Thoracic aorta (tissue), 2 donors: ENCODE measurements at regions not wholly inside any gene's neighbourhood (a gene's known extent, or its start where the extent isn't known, plus 50 kb on each side); places are given as distances from the start of the nearest gene placed in this dataset.

Experiments
- ATAC-seq: fragments of 150-250 bp; one replicate; pipeline ENCODE4 v1.8.0; 2017; ENCODE audit warnings: low read depth; ENCODE audit not compliant: insufficient number of reproducible peaks, low FRiP score
- DNase-seq: peaks from one replicate; pipeline ENCODE4 v3.0.0-alpha.2; 2020; ENCODE audit warnings: low spot score
- H3K27ac ChIP-seq, 2 donors: fragments of 200-600 bp; sonication (generic); 1 replicate in 1 of 2; 2 replicates in 1 of 2; pipeline ENCODE4 v1.5.1; 2016; ENCODE audit warnings: mild to moderate bottlenecking in 2 of 2, moderate library complexity in 2 of 2
- H3K27me3 ChIP-seq: fragments of 200-600 bp; sonication (generic); replicated peaks from 2 replicates; pipeline ENCODE4 v1.6.0; 2016; ENCODE audit warnings: mild to moderate bottlenecking; ENCODE audit not compliant: insufficient read depth
- H3K36me3 ChIP-seq: fragments of 200-600 bp; sonication (generic); one replicate; pipeline ENCODE4 v1.5.1; 2016
- H3K4me1 ChIP-seq, 2 donors: fragments of 200-600 bp; sonication (generic); 1 replicate in 1 of 2; 2 replicates in 1 of 2; pipeline versions ENCODE4 v1.5.1 to v1.6.0; 2016; ENCODE audit warnings: low read depth in 2 of 2, mild to moderate bottlenecking in 1 of 2; ENCODE audit not compliant: control insufficient read depth in 1 of 2
- H3K4me3 ChIP-seq: fragments of 200-600 bp; sonication (generic); 2 replicates; pipeline ENCODE4 v1.5.1; 2016; ENCODE audit warnings: mild to moderate bottlenecking
- H3K9me3 ChIP-seq: fragments of 200-600 bp; sonication (generic); 2 replicates; pipeline ENCODE4 v1.5.1; 2016
- TF ChIP-seq, protein P1 (sequence below): fragments of 200-600 bp; sonication (generic); IDR thresholded peaks from one replicate; pipeline ENCODE4 v1.5.1; 2019; ENCODE audit warnings: antibody characterized with exemption

DNA sequence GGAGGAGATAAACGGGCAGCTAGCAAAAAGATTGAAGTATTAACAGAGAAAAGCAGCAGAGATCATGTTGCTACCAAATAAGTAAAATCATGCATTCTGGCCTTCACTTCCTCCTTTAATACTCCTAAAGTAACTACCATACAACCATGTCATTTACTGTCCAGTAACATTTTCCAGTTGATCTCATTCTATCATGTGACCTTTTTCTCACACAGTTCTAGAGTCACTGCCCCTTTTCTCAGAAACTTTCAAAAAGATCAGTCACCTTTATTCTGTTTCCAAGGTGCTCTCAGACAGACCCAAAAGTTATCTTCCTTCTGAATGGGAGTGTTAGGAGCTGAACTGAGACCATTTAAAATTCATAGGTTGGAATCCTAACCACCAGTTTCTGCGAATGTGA is 984.4 kb downstream of the FAM181B start:
- H3K36me3 ChIP-seq: no peaks in the 10 kb centered on the region
- no peaks in the 10 kb centered on the region for H3K9me3 ChIP-seq
- no peak overlapping the region for H3K4me3 ChIP-seq
- TF ChIP-seq, protein P1, sequence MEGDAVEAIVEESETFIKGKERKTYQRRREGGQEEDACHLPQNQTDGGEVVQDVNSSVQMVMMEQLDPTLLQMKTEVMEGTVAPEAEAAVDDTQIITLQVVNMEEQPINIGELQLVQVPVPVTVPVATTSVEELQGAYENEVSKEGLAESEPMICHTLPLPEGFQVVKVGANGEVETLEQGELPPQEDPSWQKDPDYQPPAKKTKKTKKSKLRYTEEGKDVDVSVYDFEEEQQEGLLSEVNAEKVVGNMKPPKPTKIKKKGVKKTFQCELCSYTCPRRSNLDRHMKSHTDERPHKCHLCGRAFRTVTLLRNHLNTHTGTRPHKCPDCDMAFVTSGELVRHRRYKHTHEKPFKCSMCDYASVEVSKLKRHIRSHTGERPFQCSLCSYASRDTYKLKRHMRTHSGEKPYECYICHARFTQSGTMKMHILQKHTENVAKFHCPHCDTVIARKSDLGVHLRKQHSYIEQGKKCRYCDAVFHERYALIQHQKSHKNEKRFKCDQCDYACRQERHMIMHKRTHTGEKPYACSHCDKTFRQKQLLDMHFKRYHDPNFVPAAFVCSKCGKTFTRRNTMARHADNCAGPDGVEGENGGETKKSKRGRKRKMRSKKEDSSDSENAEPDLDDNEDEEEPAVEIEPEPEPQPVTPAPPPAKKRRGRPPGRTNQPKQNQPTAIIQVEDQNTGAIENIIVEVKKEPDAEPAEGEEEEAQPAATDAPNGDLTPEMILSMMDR: no peak
- no peak for DNase-seq
- H3K4me1 ChIP-seq: no peaks in the 10 kb centered on the region
- no peak overlapping the region for H3K27ac ChIP-seq
- no peak for ATAC-seq
- no peaks in the 10 kb centered on the region for H3K27me3 ChIP-seq

GRCh38 chr11:81744336-81745116 is 989.1 kb downstream of the FAM181B start:
- TF ChIP-seq, protein P1: no peak
- Histone ChIP-seq H3K27ac (no peak overlapping the region), H3K4me3 (no peak overlapping the region), H3K9me3 (no peaks in the 10 kb centered on the region), H3K27me3 (no peaks in the 10 kb centered on the region), H3K36me3 (no peaks in the 10 kb centered on the region), H3K4me1 (no peaks in the 10 kb centered on the region)
- DNase-seq: no peak
- no peak for ATAC-seq

DNA sequence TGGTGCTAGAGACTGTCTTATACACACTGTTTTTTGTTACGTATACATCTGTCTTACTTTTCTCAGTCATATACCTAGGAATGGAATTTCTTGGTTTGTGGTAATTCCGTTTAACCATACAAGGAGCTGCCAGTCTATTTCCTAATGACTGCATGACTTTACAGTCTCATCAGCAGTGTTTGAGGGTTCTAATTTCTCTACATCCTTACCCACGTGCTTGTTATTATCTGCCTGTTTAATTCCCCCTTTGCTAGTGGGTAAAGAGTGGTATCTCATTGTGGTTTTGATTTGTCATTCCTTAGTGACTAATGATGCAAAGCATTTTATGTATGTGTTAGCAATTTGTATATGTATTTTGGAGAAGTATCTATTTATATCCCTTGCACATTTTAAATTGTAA is 1008.0 kb downstream of the FAM181B start:
- TF ChIP-seq, protein P1: no peak
- Histone ChIP-seq H3K9me3 (no peaks in the 10 kb centered on the region), H3K4me3 (no peak overlapping the region), H3K4me1 (no peaks in the 10 kb centered on the region), H3K27me3 (no peaks in the 10 kb centered on the region), H3K27ac (no peak overlapping the region), H3K36me3 (no peaks in the 10 kb centered on the region)
- no peak for DNase-seq
- no peak for ATAC-seq

DNA sequence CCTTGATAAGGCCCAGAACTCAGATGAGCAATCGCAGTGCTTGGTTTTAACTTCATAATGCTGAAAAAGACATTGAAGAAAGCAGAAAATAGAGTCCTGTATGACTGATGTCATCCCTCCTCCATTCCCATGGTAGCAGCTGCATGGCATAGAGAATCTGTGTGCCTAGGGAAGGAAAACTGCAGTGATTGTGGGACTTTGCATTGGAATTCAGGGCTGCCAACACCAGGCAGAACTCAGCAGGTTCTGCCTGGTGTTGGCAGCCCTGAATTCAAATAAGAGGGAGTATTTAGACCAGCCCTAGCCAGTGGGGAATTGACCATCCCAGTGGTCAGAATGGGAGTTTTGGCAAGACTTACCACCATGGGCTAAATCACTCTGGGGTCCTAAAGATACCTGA is 1016.0 kb downstream of the FAM181B start:
- TF ChIP-seq, protein P1: no peak
- Histone ChIP-seq H3K4me1 (no peaks in the 10 kb centered on the region), H3K27ac (no peak overlapping the region), H3K9me3 (no peaks in the 10 kb centered on the region), H3K4me3 (no peak overlapping the region), H3K27me3 (no peaks in the 10 kb centered on the region), H3K36me3 (no peaks in the 10 kb centered on the region)
- DNase-seq (no peak), ATAC-seq (no peak)

DNA sequence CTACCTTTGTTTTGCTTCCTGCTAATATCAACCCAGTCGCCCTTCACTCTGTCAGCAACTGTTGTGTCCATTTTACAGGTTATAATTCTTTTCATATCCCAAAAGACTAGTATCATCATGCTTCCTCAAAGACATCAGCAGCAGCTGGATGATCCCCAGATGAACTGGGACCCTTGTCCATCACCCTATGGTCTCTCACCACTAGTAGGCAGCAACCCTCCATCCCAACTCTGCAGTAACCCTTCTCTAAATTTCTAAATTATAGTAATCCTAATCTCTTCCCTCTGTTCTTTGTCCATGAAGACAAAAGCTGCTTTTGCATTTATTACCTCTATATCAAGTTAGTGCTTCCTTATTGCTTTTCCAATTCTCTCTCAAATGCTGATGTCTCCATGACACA is 1025.8 kb downstream of the FAM181B start:
- no peaks in the 10 kb centered on the region for H3K36me3 ChIP-seq
- no peaks in the 10 kb centered on the region for H3K27me3 ChIP-seq
- TF ChIP-seq, protein P1: no peak
- H3K4me3 ChIP-seq: no peak overlapping the region
- H3K9me3 ChIP-seq: no peaks in the 10 kb centered on the region
- DNase-seq (no peak), ATAC-seq (no peak)
- no peak overlapping the region for H3K27ac ChIP-seq
- no peaks in the 10 kb centered on the region for H3K4me1 ChIP-seq
